NCI-H1105 treated with DMSO at 0.1 percent for 48 hours (cell line): ENCODE measurements at regions not wholly inside any gene's neighbourhood (a gene's known extent, or its start where the extent isn't known, plus 50 kb on each side); places are given as distances from the start of the nearest gene placed in this dataset.

Source experiments
- DNase-seq: peaks from one replicate; lab custom pipeline; 2025; lab: John Stamatoyannopoulos, UW

DNA sequence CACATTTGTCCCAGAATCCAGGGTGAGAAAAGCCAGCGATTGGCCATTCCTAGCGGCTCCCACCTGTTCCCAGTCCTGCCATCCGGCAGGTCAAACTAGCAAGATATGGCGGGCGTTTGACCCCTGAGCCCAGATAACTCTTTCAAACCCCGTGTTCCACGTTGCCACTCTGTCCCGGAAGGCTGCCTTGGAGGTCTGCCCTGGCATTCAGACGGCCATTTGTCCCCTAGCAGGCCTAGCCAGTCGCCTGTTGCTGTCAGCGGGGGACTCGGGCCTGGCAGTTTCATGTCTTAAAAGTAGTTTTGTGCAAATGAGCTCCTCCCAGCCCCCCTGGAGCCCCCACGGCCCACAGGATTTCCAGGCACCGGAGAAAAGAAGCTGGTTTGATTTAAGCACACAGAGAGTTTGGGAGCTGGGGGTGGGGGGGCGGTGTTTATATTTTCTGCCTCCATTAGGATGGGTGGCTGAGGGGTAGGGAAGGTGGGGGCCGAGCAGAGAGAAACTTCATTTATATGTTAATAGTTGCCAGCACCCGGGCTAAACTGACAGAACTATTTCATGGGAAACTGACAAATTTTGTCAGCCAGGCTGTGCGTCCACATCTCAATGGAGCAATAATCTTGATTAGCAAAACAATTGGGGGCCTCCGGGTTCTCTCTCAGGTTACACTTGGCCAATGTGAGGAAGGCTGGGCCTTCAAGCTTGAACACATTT is 240.9 kb upstream of the SALL1 start:
- no peak for DNase-seq

DNA sequence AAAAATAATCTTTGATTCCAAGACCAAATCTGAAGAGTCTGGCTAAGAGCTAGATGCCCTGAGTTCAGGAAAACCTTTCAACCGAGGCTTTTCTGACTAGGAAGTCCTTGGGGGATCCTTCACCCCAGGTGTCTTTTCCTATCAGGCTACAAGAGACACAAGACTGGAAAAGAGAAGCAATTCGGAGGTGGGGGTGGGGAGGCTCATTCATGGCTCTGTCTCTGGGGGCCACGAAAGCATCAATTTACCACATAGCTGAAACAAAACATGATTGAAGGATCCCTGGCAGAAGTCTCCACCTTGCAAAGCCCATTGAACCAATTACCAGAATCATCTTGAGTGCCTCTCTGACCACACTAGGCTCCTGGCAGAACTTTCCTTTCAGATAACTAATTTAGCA is 239.8 kb upstream of the SALL1 start:
- DNase-seq, result no peak

DNA sequence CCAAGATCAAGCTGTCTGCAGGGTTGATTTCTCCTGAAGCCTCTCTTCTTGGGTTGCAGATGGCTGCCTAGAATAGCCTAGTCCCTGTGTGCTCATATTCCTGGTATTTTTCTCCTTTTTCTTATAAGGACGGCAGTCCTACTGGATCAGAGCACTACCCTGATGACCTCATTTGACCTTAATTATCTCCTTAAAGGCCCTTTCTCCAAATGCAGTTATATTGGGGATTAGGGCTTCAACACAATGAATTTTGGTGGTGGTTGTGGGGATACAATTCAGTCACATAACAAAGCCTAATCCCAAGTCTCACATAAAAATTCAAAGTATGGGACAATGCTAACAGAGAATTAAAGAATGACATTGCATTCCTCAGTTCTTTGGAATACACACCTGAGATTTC is 238.8 kb upstream of the SALL1 start:
- DNase-seq, result no peak

DNA sequence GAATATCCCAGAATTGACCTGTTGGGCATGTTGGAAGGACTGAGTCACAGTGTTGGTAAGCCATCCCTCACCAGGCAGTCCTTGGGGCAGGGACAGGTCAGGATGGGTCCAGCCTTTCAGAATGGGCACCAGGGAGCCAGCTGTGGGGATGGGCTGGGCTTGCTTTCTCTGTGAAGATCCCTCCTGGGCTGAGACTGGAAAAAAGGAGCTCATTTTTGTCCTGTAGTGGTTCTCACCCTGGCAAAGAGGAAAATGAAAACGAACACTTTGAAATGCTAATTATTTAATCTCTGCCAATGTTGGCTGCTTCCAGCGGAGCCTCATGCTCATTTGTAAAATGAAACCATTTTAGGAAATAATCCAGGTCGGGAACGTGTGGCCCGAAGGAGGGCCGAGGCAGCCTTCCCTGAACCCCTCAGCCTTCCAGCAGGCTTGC is 237.5 kb upstream of the SALL1 start:
- DNase-seq, result no peak

DNA sequence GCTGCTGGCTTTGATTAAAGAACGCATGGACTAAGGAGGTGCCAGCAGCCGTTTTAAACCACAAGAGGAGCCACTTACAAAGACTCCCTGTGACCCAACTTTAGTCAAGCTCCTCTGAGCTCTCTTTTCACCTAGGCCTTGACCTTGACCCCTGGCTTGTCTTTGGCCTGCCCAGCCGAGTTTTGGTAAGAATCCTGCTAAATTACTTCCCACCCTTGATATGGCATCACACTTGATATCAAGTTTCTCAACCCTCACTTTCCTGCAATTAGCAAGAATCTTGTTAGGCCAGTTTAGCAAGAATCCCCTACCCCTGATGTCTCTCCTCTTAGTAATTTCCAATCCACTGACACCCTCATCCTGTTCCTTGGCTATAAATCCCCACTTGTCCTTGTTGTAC is 232.8 kb upstream of the SALL1 start:
- no peak for DNase-seq

DNA sequence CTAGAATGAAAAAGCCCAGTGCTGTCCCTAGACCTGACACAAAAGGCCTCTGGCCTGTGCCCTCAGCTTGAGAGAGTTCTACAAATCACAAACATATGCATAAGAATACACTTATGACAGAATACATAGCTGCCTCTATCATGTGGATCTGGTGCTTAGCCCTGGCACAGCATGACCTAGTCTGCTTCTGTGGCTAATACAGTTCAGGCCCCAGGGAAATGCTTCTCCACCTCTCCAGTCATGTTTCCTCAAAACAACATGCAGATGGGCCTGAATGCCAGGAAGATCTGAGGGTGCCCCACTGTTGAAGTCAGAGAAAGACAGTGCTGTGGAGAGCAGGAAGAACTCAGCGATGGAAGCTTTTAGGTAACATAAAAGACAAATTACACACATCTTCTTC is 231.9 kb upstream of the SALL1 start:
- DNase-seq, result no peak

DNA sequence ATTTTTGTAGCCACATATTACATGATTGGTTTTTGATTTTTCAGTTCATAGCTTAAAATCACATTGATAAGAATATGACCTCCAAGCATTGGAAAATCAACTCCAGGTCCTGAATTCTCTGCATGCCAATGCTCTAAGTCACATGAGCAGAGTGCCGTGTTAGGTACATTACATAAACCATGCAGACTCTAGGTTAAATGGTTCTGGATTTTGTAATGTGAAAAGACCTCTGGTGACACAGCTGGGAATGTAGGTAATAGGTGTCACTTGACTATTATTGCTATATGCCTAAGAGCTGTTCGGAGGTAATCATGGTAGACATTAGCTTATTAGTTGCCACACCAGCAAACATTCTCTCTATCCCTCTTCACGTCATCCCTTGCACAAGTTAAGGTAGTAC is 231.1 kb upstream of the SALL1 start:
- no peak for DNase-seq

DNA sequence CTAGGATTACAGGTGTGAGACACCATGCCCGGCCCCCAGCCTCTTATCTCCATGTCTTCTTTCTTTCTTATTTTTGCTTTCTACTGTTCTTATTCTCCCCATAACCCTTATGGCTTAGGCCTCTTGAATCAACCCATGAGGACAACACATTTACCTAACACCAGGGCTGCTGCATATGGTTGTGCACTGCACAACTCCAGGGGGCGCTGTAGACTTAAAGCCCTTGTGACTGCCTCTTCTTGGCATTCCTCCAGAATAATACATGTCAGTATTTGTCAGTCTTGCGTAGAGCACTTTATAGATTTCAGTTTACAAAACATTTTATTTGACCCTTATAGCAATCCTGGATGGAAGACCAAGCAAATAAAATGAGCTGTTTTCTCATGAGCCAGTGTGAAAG is 225.0 kb upstream of the SALL1 start:
- DNase-seq, result no peak

DNA sequence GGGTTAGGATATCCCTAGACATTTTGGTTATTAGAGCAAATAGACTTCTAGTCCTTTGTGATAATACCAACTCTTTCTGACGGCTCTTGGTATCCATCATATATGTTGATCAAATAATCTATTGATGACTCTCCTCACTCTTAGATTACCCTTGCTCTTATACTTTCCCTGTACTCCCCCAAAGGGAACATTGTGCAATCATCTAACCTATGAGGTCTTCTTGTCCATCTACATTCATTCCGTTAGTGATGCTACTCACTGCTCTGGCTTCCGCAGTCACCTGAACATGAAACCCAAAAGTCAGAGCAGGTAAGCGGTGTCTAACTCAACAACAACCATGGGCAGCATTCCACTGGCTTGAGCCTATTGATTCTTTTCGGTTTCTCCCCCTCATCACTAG is 223.7 kb upstream of the SALL1 start:
- DNase-seq, result no peak

DNA sequence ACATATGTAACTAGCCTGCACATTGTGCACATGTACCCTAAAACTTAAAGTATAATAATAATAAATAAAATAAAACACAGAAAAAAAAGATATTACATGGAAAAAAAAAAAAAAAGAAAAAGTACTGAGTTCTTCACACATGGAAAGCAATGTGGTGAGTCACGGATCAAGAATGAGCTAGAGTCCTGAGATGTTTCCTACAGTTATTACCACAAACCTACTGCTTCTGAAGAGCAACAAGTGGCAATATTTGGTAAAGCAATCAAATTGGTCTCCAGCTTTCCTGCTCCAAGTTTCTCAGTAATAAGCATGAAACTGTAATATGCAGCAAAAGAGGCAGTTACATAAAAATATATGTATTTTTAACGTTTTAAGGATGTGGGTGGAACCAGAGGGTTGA is 223.3 kb upstream of the SALL1 start:
- no peak for DNase-seq

DNA sequence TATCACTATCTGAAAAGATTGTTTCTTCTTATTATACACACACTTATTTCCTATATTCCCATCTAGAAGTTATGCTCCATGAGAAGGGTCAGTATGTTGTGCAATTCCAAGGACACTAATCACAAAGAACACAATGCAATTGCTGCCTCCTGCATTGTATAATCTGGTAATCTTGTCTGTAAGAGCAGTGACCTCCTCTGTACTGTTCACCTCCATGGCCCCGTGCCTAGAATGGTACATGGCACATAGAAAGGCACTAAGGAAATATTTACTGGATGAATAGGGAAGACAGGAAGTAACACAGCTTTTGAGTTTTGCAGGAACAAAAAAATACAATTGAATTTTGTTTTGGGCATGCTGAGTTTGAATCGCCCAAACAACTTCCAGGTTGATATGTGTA is 214.6 kb upstream of the SALL1 start:
- DNase-seq, result no peak

DNA sequence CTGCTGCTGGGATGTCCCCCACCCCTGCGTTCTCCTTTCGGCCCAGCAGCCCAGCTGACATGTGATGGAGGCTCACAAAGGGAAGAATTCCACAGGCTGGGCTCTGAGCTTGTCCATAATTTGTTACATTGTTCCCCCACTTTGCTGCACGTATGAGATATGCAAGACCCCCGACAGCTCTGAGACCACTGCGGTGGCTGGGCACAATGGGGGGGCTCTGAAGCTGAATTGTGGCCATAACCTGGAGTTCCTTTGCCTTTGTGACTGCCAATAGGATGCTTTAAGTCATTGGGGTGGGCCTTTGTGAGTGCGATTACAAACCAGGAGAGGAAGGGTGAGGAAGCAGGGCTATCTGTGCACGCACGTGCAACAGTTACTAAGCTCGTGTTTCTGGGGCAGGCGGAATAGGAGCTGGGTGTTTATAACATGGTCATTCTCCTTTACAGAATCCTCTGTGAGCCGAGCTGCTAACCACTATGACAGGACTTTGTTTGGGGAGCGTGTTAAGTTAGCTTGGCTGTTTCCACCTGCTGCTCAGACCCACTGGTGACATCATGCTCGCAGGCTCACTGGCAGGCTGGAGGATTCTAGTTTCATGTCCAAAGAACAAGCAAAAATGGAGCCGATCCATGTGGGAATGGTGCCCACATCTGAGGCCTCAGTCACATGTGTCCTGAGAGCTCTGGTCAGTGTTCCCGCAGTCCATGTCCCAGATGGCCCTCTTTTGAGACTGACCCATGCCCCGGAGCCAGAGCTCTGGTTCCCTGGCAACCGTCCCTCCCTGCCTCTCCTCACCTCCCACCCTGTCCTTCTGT is 208.3 kb upstream of the SALL1 start:
- DNase-seq, result no peak

DNA sequence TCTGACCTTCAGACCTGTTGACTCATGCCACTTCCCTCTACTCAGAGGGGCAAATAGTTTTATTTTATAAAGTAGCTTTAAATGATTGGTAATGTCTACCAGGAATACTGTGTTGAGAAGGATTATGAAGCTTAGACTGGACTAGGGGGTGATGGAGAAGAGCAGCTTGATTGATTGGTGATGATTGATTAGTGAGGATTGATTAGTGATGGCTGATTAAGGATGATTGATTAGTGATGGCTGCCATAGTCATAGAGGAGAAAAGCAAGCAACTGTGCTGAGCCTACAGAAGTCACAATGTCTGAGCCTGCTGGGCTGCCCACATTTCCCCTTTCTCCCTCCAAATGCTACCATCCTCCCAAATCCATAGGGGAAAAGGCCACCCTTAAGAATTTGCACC is 206.8 kb upstream of the SALL1 start:
- no peak for DNase-seq

DNA sequence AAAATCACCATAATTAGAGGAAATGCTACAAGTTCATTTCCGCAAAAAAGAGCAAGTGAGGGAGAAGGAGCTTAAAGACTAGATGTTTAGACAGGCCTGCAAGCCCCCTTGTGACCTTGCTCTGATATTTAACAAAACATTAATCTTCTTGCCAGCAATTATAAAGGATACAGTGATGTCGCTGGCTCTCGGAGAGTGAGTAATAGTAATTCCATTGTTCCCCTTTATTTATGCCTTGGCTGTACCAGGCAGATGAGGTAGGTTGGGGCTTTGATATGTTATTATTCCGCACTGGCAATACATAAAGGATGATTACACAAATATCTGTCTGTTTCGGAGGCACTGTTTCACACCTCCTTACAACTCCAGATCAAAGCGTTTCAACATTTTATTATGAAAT is 204.8 kb upstream of the SALL1 start:
- no peak for DNase-seq

DNA sequence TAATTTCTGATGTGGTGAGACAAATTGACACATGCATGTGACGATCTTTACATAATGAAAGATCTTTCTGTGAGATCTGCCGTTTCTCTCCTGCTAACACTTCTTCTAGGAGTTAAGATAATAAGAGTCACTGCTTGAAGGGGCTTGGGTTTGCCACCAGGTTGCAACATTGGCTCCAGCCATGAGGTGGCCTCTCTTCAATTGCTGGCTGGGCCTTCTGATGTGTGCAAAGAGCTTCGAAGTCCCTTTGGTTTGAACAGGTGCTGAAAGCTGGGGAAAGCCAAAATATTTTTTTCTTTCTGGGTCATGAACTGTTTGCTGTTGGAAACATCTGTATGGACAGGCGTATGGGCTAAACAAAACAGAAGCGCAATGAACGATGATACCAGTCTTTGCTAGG is 204.1 kb upstream of the SALL1 start:
- no peak for DNase-seq

DNA sequence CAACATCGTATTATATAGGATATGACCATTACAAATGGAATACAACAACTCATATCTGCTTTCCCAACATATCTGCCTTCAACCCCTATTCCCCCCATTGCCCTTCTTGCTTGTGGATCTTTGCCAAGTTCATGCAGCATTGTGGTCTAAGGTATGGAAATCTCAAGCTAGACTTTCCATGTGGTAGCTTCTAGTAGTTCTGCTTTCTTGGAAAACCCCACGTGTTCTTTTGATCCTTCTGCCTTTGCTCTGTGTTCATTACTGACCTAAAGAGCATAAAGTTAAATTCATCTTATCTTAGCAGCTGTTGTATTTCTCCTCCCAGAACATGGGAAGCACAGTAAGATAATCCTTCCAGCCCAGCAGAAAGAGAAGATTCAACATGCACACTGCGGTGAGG is 202.0 kb upstream of the SALL1 start:
- DNase-seq, result no peak

DNA sequence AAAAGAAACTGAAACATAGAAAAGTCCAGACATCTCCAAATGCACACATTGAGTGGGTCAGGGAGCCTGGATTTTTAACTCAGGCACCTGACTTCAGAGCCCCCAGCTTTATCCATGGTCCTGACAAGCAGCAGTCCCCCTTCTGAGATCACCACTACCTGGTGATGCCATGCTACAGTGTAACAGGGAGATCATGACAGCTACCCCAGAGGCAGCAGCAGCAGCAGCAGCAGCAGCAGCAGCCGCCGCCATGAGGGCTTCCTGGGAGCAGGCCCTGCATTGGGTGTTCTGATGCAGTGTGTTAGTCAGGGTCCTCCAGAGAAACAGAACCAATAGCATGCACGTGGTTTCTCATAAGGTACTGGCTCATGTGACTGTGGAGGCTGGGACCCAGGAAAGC is 198.6 kb upstream of the SALL1 start:
- DNase-seq, result no peak

DNA sequence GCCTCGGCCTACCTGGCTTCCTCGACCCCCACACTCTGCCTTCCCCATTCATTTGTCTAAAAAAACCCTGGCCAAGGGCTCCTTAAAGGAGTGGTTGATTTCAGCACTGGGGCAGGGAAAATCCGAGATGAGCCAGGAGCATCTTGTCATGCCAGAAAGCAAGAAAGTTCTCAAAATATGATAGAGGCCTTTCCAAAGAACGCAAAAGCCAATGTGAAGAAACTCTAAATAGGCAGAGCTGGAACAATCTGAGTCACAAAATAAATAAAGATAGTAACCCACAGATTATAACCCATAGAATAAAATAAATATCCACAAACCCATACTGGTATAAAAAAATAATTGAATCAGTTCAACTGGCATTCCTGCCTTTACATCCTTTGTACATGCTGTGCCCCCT is 192.3 kb upstream of the SALL1 start:
- DNase-seq, result no peak

DNA sequence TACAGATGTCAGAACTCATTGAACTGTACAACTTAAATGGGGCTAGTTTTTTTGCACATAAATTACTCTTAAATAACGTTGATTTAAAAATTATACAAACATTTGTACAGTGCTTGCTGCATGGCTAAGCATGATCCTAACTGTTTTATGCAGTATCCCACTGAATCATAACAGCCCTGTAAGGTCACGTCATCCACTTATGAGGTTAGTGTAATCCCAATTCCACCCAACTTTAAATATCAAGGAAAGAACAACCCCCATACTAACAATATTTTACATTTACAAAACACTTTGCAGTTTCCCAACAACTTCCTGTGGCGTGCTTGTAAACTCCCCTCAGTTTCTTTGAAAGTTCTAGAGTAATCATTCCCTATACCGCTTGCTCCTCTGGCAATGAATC is 190.1 kb upstream of the SALL1 start:
- DNase-seq, result no peak

DNA sequence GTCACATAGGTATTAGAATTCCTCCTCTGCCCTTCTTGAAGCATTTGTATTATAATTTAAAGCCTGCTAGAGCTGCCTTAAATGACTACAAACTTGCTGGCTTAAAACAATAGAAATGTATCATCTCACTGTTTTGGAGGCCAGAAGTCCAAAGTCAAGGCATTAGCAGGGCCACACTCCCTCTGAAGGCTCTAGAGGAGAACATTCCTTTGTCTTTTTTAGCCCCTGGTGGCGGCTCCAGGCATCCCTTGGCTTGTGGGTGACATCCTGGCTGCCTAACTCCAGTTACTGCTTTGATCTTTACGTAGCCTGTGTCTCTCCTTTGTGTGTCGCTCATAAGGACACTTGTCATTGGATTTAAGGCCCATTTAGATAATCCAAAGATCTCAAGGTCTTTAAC is 186.6 kb upstream of the SALL1 start:
- no peak for DNase-seq

DNA sequence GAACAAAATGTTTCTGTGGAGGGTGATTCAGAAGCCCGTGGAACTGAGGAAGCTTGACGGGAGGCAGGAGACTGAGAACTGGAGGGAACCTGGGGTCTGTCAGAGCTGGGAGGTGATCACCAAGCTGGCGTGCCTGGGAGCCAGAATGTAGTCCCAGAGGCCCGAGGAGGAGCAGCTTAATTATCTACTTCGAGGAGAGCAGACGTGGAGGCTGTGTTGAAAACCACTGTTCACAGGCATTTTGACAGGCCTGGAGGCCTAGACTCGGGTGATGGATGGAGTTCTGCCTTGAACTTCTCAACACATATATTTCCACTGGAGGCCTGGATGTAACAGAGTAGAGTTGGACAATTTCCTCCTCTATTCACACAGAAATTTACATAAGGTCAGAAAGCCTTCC is 177.7 kb upstream of the SALL1 start:
- no peak for DNase-seq

DNA sequence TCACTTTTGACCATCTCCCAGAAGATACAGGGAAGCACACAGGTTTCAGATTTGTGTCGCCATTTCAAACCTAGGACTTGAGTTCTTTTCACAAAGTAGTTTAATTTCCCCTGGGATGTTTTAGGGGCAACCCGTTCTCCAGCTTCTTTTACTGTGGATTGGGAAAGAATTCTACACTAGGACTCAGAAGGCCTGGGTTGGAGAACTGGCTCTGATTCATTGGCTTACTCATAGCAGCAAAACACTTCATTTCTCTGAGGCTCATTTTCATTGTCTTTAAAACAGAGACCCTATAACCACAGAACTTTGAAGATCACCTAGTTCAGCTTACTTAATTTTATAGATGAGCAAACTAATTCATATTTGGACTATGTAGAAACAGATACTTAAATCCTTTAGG is 175.9 kb upstream of the SALL1 start:
- no peak for DNase-seq

DNA sequence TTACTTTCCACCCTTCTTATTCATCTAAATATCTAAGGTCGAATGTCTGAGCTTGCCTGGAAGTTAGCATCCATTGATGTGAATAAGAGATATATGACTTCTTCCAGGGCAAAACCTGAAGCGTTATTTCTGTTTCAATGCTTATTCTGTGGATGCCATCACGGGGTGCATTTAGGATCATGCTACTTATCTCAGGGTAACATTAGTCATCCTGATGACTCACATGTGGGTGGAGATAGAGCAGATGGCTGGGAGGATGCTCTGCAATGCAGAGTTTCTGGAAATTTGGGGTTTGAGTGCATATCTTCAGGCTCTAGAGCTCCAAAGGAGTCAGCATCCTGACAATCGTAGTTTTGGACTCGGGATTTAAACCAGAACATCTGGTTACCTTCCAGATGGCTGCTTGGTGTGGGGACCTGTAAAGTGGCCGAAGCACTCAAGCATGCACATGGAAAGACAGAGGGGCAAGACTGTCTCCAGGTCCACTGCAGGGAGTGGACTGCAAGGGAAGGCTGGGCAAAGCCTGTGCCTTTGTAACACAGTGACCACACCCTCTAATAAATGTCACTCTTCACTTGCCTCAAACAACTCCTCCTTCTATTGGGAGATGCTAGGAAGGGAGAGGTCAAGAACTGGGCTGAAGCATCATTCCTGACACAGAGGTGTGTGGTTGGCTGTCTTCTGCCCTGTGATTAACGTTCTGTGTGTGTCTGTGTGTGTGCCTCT is 175.2 kb upstream of the SALL1 start:
- DNase-seq, result no peak
